ENCODE measurements at regions not wholly inside any gene's neighbourhood (a gene's known extent, or its start where the extent isn't known, plus 50 kb on each side); places are given as distances from the start of the nearest gene placed in this dataset.

- no peak for DNase-seq (ENCODE audit: low spot score)
Measured at GRCh38 chr12:46465307-46465706, 92.7 kb upstream of the SLC38A2 start.

- no peak for DNase-seq (ENCODE audit: low spot score)
Measured at GRCh38 chr12:46464863-46465262, 92.3 kb upstream of the SLC38A2 start.

- no peak for DNase-seq (ENCODE audit: low spot score)
Measured at GRCh38 chr12:46462641-46463355, 90.2 kb upstream of the SLC38A2 start.

GRCh38 chr12:46461907-46462640 lies 89.5 kb upstream of the SLC38A2 start:
- no peak for DNase-seq (ENCODE audit: low spot score)

GRCh38 chr12:46461459-46461858 lies 88.9 kb upstream of the SLC38A2 start:
- no peak for DNase-seq (ENCODE audit: low spot score)

GRCh38 chr12:46460682-46461210 lies 88.2 kb upstream of the SLC38A2 start:
- DNase-seq (ENCODE audit: low spot score): no peak

- DNase-seq (ENCODE audit: low spot score): no peak
Measured at GRCh38 chr12:46459861-46460545, 87.4 kb upstream of the SLC38A2 start.

- peak; percentile 38 for DNase-seq (ENCODE audit: low spot score)
Measured at GRCh38 chr12:46459111-46459510, 86.5 kb upstream of the SLC38A2 start.

GRCh38 chr12:46458500-46459102 lies 86.0 kb upstream of the SLC38A2 start:
- DNase-seq (ENCODE audit: low spot score): no peak

GRCh38 chr12:46457958-46458357 lies 85.4 kb upstream of the SLC38A2 start:
- DNase-seq (ENCODE audit: low spot score): no peak

- no peak for DNase-seq (ENCODE audit: low spot score)
Measured at GRCh38 chr12:46456356-46457334, 84.1 kb upstream of the SLC38A2 start.

- no peak for DNase-seq (ENCODE audit: low spot score)
Measured at GRCh38 chr12:46455648-46456352, 83.2 kb upstream of the SLC38A2 start.

- DNase-seq (ENCODE audit: low spot score): no peak
Measured at GRCh38 chr12:46454981-46455380, 82.4 kb upstream of the SLC38A2 start.

GRCh38 chr12:46453428-46453827 lies 80.9 kb upstream of the SLC38A2 start:
- DNase-seq (ENCODE audit: low spot score): no peak

GRCh38 chr12:46452776-46453175 lies 80.2 kb upstream of the SLC38A2 start:
- no peak for DNase-seq (ENCODE audit: low spot score)

GRCh38 chr12:46452061-46452615 lies 79.6 kb upstream of the SLC38A2 start:
- no peak for DNase-seq (ENCODE audit: low spot score)

- DNase-seq (ENCODE audit: low spot score): no peak
Measured at GRCh38 chr12:46451276-46452021, 78.9 kb upstream of the SLC38A2 start.

- no peak for DNase-seq (ENCODE audit: low spot score)
Measured at GRCh38 chr12:46450279-46450748, 77.7 kb upstream of the SLC38A2 start.

- DNase-seq (ENCODE audit: low spot score): no peak
Measured at GRCh38 chr12:46449856-46450255, 77.3 kb upstream of the SLC38A2 start.
